ENCODE measurements at regions not wholly inside any gene's neighbourhood (a gene's known extent, or its start where the extent isn't known, plus 50 kb on each side); places are given as distances from the start of the nearest gene placed in this dataset.

GRCh38 chr5:73291873-73292272 lies 118.9 kb downstream of the TMEM174 start:
- Histone ChIP-seq H3K79me2 (ENCODE audit: control insufficient read depth, insufficient read depth, low read length) (no peaks in the 10 kb centered on the region), H3K4me1 (ENCODE audit: control insufficient read depth, extremely low read depth, insufficient read depth, low read length) (peaks cover 11% of the 10 kb centered on the region), H3K4me3 (ENCODE audit: control insufficient read depth in 2 of 3, extremely low read depth in 1 of 3, insufficient read depth in 2 of 3, low read depth in 1 of 3, low read length in 3 of 3) (no peak overlapping the region), H3K36me3 (ENCODE audit: control insufficient read depth in 2 of 2, extremely low read depth in 1 of 2, insufficient read depth in 2 of 2, low read length in 2 of 2) (no peaks in the 10 kb centered on the region), H3K9me3 (ENCODE audit: control insufficient read depth, low read depth, low read length) (no peaks in the 10 kb centered on the region), H3K27me3 (ENCODE audit: control insufficient read depth, extremely low read depth, insufficient read depth, low read length) (peaks cover 4% of the 10 kb centered on the region), H4K20me1 (ENCODE audit: control insufficient read depth, extremely low read depth, insufficient read depth, low read length) (no peaks in the 10 kb centered on the region), H3K27ac (ENCODE audit: control insufficient read depth, insufficient read depth, low read length) (no peak overlapping the region), H3K4me2 (ENCODE audit: control insufficient read depth, extremely low read depth, insufficient read depth, low read depth, low read length) (no peak overlapping the region), H2AFZ (ENCODE audit: control insufficient read depth, low read length) (no peak overlapping the region), H3K9ac (ENCODE audit: control insufficient read depth, extremely low read depth, insufficient read depth, low read length) (no peak overlapping the region), H3K9me1 (ENCODE audit: control insufficient read depth, extremely low read depth, insufficient read depth, low read length) (no peaks in the 10 kb centered on the region)
- DNase-seq (ENCODE audit: low read depth, low spot score) (no peak), FAIRE-seq (no peak)
- TF ChIP-seq CTCF (optimal IDR thresholded peaks at IDR 0.05 in 1 of 3, IDR thresholded peaks at IDR 0.05 in 1 of 3, conservative IDR thresholded peaks at IDR 0.05 in 1 of 3; ENCODE audit: extremely low read depth in 1 of 3, insufficient read depth in 2 of 3, low read length in 3 of 3) (no peak), EZH2 (IDR thresholded peaks at IDR 0.05; ENCODE audit: low read length) (no peak)
- dilution Hi-C loops (cut with MboI; ENCODE audit: extremely low pct_ligation_motif_present, low sequenced_read_pairs), result no loop called here

GRCh38 chr5:73290242-73290641 lies 117.2 kb downstream of the TMEM174 start:
- Histone ChIP-seq H3K9ac (ENCODE audit: control insufficient read depth, extremely low read depth, insufficient read depth, low read length) (no peak overlapping the region), H3K4me2 (ENCODE audit: control insufficient read depth, extremely low read depth, insufficient read depth, low read depth, low read length) (no peak overlapping the region), H3K4me1 (ENCODE audit: control insufficient read depth, extremely low read depth, insufficient read depth, low read length) (peaks cover 11% of the 10 kb centered on the region), H2AFZ (ENCODE audit: control insufficient read depth, low read length) (no peak overlapping the region), H3K79me2 (ENCODE audit: control insufficient read depth, insufficient read depth, low read length) (no peaks in the 10 kb centered on the region), H4K20me1 (ENCODE audit: control insufficient read depth, extremely low read depth, insufficient read depth, low read length) (no peaks in the 10 kb centered on the region), H3K4me3 (ENCODE audit: control insufficient read depth in 2 of 3, extremely low read depth in 1 of 3, insufficient read depth in 2 of 3, low read depth in 1 of 3, low read length in 3 of 3) (no peak overlapping the region), H3K27me3 (ENCODE audit: control insufficient read depth, extremely low read depth, insufficient read depth, low read length) (no peaks in the 10 kb centered on the region), H3K9me3 (ENCODE audit: control insufficient read depth, low read depth, low read length) (no peaks in the 10 kb centered on the region), H3K27ac (ENCODE audit: control insufficient read depth, insufficient read depth, low read length) (no peak overlapping the region), H3K36me3 (ENCODE audit: control insufficient read depth in 2 of 2, extremely low read depth in 1 of 2, insufficient read depth in 2 of 2, low read length in 2 of 2) (no peaks in the 10 kb centered on the region), H3K9me1 (ENCODE audit: control insufficient read depth, extremely low read depth, insufficient read depth, low read length) (no peaks in the 10 kb centered on the region)
- DNase-seq (ENCODE audit: low read depth, low spot score) (no peak), FAIRE-seq (no peak)
- no peak for TF ChIP-seq CTCF (optimal IDR thresholded peaks at IDR 0.05 in 1 of 3, IDR thresholded peaks at IDR 0.05 in 1 of 3, conservative IDR thresholded peaks at IDR 0.05 in 1 of 3; ENCODE audit: extremely low read depth in 1 of 3, insufficient read depth in 2 of 3, low read length in 3 of 3)
- no peak for TF ChIP-seq EZH2 (IDR thresholded peaks at IDR 0.05; ENCODE audit: low read length)
- dilution Hi-C loops (cut with MboI; ENCODE audit: extremely low pct_ligation_motif_present, low sequenced_read_pairs), result no loop called here
